ENCODE measurements at regions not wholly inside any gene's neighbourhood (a gene's known extent, or its start where the extent isn't known, plus 50 kb on each side); places are given as distances from the start of the nearest gene placed in this dataset.

- H2BK12ac ChIP-seq (ENCODE audit: low read depth, low read length), result no peak overlapping the region
- no peaks in the 10 kb centered on the region for H3K36me3 ChIP-seq (ENCODE audit: control insufficient read depth in 2 of 4, insufficient read depth in 4 of 4, low read length in 3 of 4)
- H3K27me3 ChIP-seq (replicated peaks in 1 of 4; ENCODE audit: control insufficient read depth in 3 of 4, extremely low read depth in 1 of 4, insufficient read depth in 3 of 4, low read length in 3 of 4), result no peaks in the 10 kb centered on the region
- no peak overlapping the region for H3K27ac ChIP-seq (ENCODE audit: low read depth, low read length)
- H3K4me1 ChIP-seq (replicated peaks in 1 of 4; ENCODE audit: control insufficient read depth in 3 of 4, insufficient read depth in 4 of 4, low read length in 3 of 4), result no peaks in the 10 kb centered on the region
- H4K8ac ChIP-seq (ENCODE audit: extremely low read depth, insufficient read depth, low read length), result no peak overlapping the region
- no peak overlapping the region for H4K91ac ChIP-seq (replicated peaks; ENCODE audit: insufficient read length, low read length)
- H3K79me1 ChIP-seq (ENCODE audit: low read depth, low read length), result no peaks in the 10 kb centered on the region
- no peak overlapping the region for H2BK5ac ChIP-seq (ENCODE audit: low read depth, low read length)
- H4K5ac ChIP-seq (ENCODE audit: insufficient read length, low read depth, low read length), result no peak overlapping the region
- H3K4me3 ChIP-seq (ENCODE audit: extremely low read depth in 1 of 4, insufficient read depth in 2 of 4, low read depth in 3 of 4, low read length in 4 of 4), result no peak overlapping the region
- ChIA-PET CTCF (ENCODE audit: partially characterized antibody) (no interaction called here), POLR2A (ENCODE audit: partially characterized antibody) (no interaction called here)
- H3K23ac ChIP-seq (ENCODE audit: insufficient read length), result no peak overlapping the region
- no peaks in the 10 kb centered on the region for H3K9me3 ChIP-seq (ENCODE audit: insufficient read depth in 2 of 2, low read depth in 1 of 2, low read length in 1 of 2)
- FAIRE-seq, result no peak
- DNase-seq (ENCODE audit: low read depth in 1 of 2, low spot score in 2 of 2), result no peak
- 80% methylated on average over 1 of the region's 1 CpG; no CpG with 5 or more reads in 1 of the 2 experiments for WGBS, 2 experiments (ENCODE audit: extremely low coverage in 1 of 2, insufficient coverage in 1 of 2, insufficient read length in 1 of 2, insufficient replicate concordance in 2 of 2, low coverage in 1 of 2, low lambda C conversion rate in 2 of 2, missing lambda C conversion rate in 1 of 2)
- no peak overlapping the region for H3K4ac ChIP-seq (replicated peaks; ENCODE audit: insufficient read length, low read depth, low read length)
- H2BK15ac ChIP-seq (ENCODE audit: low read length), result no peak overlapping the region
- H2AFZ ChIP-seq (ENCODE audit: low read length), result no peak overlapping the region
- H3K23me2 ChIP-seq (ENCODE audit: low read depth, low read length), result no peaks in the 10 kb centered on the region
- no peak overlapping the region for H3K9ac ChIP-seq (replicated peaks in 1 of 4; ENCODE audit: extremely low read depth in 1 of 4, low read depth in 3 of 4, low read length in 3 of 4)
- H2BK20ac ChIP-seq (ENCODE audit: low read length), result no peak overlapping the region
- no peak overlapping the region for H2BK120ac ChIP-seq (replicated peaks; ENCODE audit: low read depth, low read length)
- H3K18ac ChIP-seq (ENCODE audit: extremely low read depth, low read length), result no peak overlapping the region
- no peak overlapping the region for H3K4me2 ChIP-seq (ENCODE audit: insufficient read depth in 1 of 2, low read depth in 2 of 2, low read length in 2 of 2)
- H3K56ac ChIP-seq (replicated peaks; ENCODE audit: insufficient read length, low read depth, low read length), result no peak overlapping the region
- H3K79me2 ChIP-seq (ENCODE audit: control insufficient read depth in 1 of 2, insufficient read depth in 2 of 2, low read length in 2 of 2), result no peaks in the 10 kb centered on the region
- H3K14ac ChIP-seq (ENCODE audit: insufficient read length), result no peak overlapping the region
- no peaks in the 10 kb centered on the region for H4K20me1 ChIP-seq (replicated peaks in 1 of 2; ENCODE audit: control insufficient read depth in 1 of 2, insufficient read depth in 2 of 2, low read length in 2 of 2)
- H2AK5ac ChIP-seq (ENCODE audit: low read depth, low read length), result no peak overlapping the region
- TF ChIP-seq JUN (IDR thresholded peaks at IDR 0.05; ENCODE audit: low read depth, low read length), result no peak
- TF ChIP-seq TBP (IDR thresholded peaks at IDR 0.05; ENCODE audit: low read depth, low read length), result no peak
- no peak for TF ChIP-seq CHD1 (IDR thresholded peaks at IDR 0.05; ENCODE audit: low read depth, low read length)
- TF ChIP-seq HDAC2 (IDR thresholded peaks at IDR 0.05; ENCODE audit: borderline replicate concordance in 1 of 2, low read depth in 2 of 2, low read length in 2 of 2), result no peak
- no peak for TF ChIP-seq SAP30 (IDR thresholded peaks at IDR 0.05; ENCODE audit: insufficient read depth, insufficient replicate concordance, low read length)
- TF ChIP-seq SRF (IDR thresholded peaks at IDR 0.05; ENCODE audit: low read depth, low read length), result no peak
- TF ChIP-seq NRF1 (IDR thresholded peaks at IDR 0.05; ENCODE audit: low read depth, low read length), result no peak
- no peak for TF ChIP-seq TEAD4 (IDR thresholded peaks at IDR 0.05; ENCODE audit: low read depth, low read length)
- no peak for TF ChIP-seq BACH1 (IDR thresholded peaks at IDR 0.05; ENCODE audit: low read length)
Measured at GRCh38 chr7:124323597-124323996, 290.7 kb upstream of the TMEM229A start.
